Astrocyte (in vitro differentiated cells and primary cell): ENCODE measurements at regions not wholly inside any gene's neighbourhood (a gene's known extent, or its start where the extent isn't known, plus 50 kb on each side); places are given as distances from the start of the nearest gene placed in this dataset.

Source experiments
- CTCF ChIP-seq: IDR thresholded peaks from 2 replicates; pipeline ENCODE4 v1.5.1; 2011; ENCODE audit warnings: low read depth, mild to moderate bottlenecking, inconsistent platforms, low read length, moderate library complexity; ENCODE audit not compliant: insufficient read depth
- EZH2 ChIP-seq: IDR thresholded peaks from 2 replicates; pipeline ENCODE4 v1.6.1; 2012; ENCODE audit warnings: mild to moderate bottlenecking, low read length, inconsistent platforms; ENCODE audit not compliant: insufficient read depth

GRCh38 chr12:105944628-105945027 lies 194.1 kb downstream of the NUAK1 start:
- TF ChIP-seq CTCF (no peak), EZH2 (no peak)
